Skeletal muscle satellite cell (primary cell): ENCODE measurements at regions not wholly inside any gene's neighbourhood (a gene's known extent, or its start where the extent isn't known, plus 50 kb on each side); places are given as distances from the start of the nearest gene placed in this dataset.
A peak's percentile ranks its signal among the peaks of the same experiment; 100 is the strongest.

Experiments used
- H3K27me3 ChIP-seq: 2 replicates; pipeline ENCODE4 v1.7.0; 2013; ENCODE audit warnings: low read length; ENCODE audit not compliant: control insufficient read depth, insufficient read depth
- H3K36me3 ChIP-seq: 2 replicates; pipeline ENCODE4 v1.7.0; 2013; ENCODE audit warnings: mild to moderate bottlenecking, control low read depth, low read length; ENCODE audit not compliant: insufficient read depth
- H3K4me1 ChIP-seq: 2 replicates; pipeline ENCODE4 v1.7.0; 2013; ENCODE audit warnings: low read length; ENCODE audit not compliant: control insufficient read depth, insufficient read depth
- H3K4me2 ChIP-seq: 2 replicates; pipeline ENCODE4 v1.7.0; 2013; ENCODE audit warnings: mild to moderate bottlenecking, low read length
- H3K4me3 ChIP-seq: 2 replicates; pipeline ENCODE4 v1.7.0; 2013; ENCODE audit warnings: low read length
- H3K9ac ChIP-seq: 2 replicates; pipeline ENCODE4 v1.7.0; 2013; ENCODE audit warnings: mild to moderate bottlenecking, low read depth, low read length, moderate library complexity
- H3K9me3 ChIP-seq: replicated peaks from 2 replicates; pipeline ENCODE4 v1.7.0; 2013; ENCODE audit warnings: mild to moderate bottlenecking, control low read depth, low read length

GRCh38 chr20:50242548-50242862 lies 51.9 kb downstream of the CEBPB start:
- Histone ChIP-seq H3K4me1 (peaks cover 14% of the 10 kb centered on the region), H3K36me3 (no peaks in the 10 kb centered on the region), H3K9ac (no peak overlapping the region), H3K27me3 (peaks cover 19% of the 10 kb centered on the region), H3K4me3 (no peak overlapping the region), H3K4me2 (no peak overlapping the region), H3K9me3 (no peaks in the 10 kb centered on the region)

DNA sequence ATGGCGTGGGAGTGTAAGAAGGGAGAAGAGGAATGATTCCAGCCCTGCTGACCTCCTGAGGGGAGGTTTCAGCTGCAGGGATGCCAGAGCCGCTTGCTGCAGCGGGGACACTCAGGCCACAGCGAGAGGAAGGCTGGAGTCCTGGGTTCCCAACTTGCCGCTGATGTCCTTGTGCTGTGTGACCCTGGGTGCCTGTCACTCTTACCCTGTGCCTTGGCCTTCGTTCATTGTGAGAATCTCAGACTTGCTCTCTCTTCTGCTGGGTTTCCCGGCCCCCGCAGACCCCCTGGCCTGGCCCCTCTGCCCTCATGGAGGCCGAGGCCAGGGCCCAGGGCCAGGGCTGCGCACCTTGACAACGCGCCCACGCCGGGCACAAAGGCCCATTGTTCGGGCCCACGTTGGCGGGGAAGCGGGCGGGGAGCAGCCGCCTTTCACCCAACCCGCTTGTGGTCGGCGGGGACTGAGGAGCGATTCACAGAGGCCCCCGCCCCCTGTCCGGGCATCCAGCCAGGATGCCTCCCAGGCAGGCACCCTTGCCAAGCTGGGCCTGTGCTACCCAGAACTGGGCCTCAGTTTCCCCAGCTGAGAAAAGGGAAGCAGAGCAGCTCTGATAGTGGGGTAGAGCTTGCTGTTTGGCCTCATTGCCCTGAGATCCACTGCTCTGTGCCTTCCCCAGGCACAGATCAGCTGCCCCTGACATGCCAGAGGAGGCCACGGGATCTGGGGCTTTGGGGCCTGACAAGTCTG lies 52.4 kb downstream of the CEBPB start:
- peaks cover 19% of the 10 kb centered on the region for H3K27me3 ChIP-seq
- no peak overlapping the region for H3K4me3 ChIP-seq
- no peaks in the 10 kb centered on the region for H3K9me3 ChIP-seq
- no peaks in the 10 kb centered on the region for H3K36me3 ChIP-seq
- H3K4me1 ChIP-seq, result peaks cover 19% of the 10 kb centered on the region
- H3K4me2 ChIP-seq, result peak overlapping the region; percentile 10
- H3K9ac ChIP-seq, result no peak overlapping the region

- Histone ChIP-seq H3K9ac (no peak overlapping the region), H3K4me2 (no peak overlapping the region), H3K4me3 (no peak overlapping the region), H3K27me3 (peaks cover 19% of the 10 kb centered on the region), H3K9me3 (no peaks in the 10 kb centered on the region), H3K36me3 (no peaks in the 10 kb centered on the region), H3K4me1 (peaks cover 26% of the 10 kb centered on the region)
Measured at GRCh38 chr20:50243610-50244351, 53.2 kb downstream of the CEBPB start.

GRCh38 chr20:50244352-50245149 lies 53.9 kb downstream of the CEBPB start:
- no peak overlapping the region for H3K9ac ChIP-seq
- H3K4me2 ChIP-seq, result no peak overlapping the region
- H3K27me3 ChIP-seq, result peaks cover 19% of the 10 kb centered on the region
- H3K4me1 ChIP-seq, result peaks cover 26% of the 10 kb centered on the region
- no peaks in the 10 kb centered on the region for H3K36me3 ChIP-seq
- H3K9me3 ChIP-seq, result no peaks in the 10 kb centered on the region
- H3K4me3 ChIP-seq, result no peak overlapping the region

- Histone ChIP-seq H3K4me2 (no peak overlapping the region), H3K9me3 (no peaks in the 10 kb centered on the region), H3K4me3 (no peak overlapping the region), H3K27me3 (peaks cover 16% of the 10 kb centered on the region), H3K4me1 (peaks cover 26% of the 10 kb centered on the region), H3K36me3 (no peaks in the 10 kb centered on the region), H3K9ac (no peak overlapping the region)
Measured at GRCh38 chr20:50245498-50246366, 55.1 kb downstream of the CEBPB start.

- Histone ChIP-seq H3K27me3 (peaks cover 14% of the 10 kb centered on the region), H3K9me3 (no peaks in the 10 kb centered on the region), H3K4me3 (no peak overlapping the region), H3K4me1 (peaks cover 30% of the 10 kb centered on the region), H3K36me3 (no peaks in the 10 kb centered on the region), H3K9ac (no peak overlapping the region), H3K4me2 (no peak overlapping the region)
Measured at GRCh38 chr20:50246367-50247195, 56.0 kb downstream of the CEBPB start.

DNA sequence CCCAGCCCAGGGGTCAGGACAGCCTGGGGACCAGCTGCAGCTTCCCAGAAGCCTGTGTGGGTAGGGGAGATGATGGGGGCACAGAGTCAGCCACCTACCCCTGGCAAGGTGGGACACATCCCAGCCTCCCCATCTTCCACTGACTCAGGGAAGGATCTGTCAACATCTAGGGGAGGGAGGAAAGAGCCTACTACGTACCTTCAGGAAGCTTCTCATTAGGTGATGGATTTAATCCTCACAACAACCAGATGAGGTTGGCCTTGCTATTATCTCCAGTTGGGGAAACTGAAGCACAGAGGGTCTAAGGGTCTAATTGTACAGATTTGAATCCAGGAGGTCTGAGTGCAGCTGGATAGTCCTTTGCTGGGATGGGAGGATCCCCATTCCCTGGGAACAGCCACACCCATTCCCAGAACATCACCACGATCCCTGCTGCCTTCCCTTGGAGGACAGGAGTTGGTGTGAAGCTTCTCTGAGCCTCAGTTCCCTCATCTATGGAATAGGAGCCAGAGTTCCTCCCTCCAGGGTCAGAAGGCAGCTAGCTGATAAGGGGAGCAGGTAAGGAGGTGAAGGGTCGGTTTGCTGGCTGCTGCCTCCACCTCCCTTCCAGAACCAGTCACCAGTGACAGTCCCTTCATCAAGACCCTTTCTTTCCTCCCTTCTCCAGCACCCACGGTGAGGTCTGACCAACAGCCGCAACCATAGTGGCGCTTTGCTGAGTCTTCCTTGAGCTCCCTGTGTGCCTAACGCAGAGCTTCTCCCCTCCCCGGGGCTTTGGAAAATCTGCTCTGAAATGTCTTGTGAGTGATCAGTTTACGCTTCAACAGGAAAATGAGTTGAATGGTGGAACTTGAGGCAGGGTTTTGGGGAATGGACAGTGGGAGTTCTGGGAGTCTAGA lies 56.8 kb downstream of the CEBPB start:
- no peaks in the 10 kb centered on the region for H3K36me3 ChIP-seq
- H3K27me3 ChIP-seq, result peaks cover 5% of the 10 kb centered on the region
- H3K4me3 ChIP-seq, result no peak overlapping the region
- peaks cover 39% of the 10 kb centered on the region for H3K4me1 ChIP-seq
- H3K9me3 ChIP-seq, result no peaks in the 10 kb centered on the region
- H3K4me2 ChIP-seq, result no peak overlapping the region
- H3K9ac ChIP-seq, result no peak overlapping the region

DNA sequence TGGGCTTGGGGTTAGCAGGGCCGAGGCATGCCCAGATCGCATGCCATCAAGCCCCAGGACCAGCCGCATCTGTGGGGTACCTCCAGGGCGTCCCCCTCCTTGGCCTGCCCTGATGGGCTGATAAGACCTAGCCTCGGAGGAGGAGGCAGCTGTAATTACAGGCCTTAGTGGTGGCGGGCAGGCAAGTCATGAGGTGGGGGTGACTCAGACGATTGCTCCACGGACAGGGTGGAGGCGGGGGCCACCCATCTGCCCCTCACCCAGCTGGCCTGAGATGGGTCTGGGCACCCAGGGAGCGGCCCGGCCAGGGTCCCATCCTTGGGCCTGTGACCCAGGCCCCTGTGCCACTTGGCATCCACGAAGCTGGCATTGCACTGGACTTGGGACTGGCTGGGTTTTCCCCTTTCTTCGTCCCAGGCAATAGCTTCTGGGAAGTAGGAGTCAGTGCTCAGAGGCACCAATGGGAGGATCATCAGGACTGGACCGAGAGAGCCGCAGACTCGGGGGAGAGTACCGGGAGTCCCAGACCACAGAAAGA lies 57.5 kb downstream of the CEBPB start:
- peaks cover 35% of the 10 kb centered on the region for H3K4me1 ChIP-seq

DNA sequence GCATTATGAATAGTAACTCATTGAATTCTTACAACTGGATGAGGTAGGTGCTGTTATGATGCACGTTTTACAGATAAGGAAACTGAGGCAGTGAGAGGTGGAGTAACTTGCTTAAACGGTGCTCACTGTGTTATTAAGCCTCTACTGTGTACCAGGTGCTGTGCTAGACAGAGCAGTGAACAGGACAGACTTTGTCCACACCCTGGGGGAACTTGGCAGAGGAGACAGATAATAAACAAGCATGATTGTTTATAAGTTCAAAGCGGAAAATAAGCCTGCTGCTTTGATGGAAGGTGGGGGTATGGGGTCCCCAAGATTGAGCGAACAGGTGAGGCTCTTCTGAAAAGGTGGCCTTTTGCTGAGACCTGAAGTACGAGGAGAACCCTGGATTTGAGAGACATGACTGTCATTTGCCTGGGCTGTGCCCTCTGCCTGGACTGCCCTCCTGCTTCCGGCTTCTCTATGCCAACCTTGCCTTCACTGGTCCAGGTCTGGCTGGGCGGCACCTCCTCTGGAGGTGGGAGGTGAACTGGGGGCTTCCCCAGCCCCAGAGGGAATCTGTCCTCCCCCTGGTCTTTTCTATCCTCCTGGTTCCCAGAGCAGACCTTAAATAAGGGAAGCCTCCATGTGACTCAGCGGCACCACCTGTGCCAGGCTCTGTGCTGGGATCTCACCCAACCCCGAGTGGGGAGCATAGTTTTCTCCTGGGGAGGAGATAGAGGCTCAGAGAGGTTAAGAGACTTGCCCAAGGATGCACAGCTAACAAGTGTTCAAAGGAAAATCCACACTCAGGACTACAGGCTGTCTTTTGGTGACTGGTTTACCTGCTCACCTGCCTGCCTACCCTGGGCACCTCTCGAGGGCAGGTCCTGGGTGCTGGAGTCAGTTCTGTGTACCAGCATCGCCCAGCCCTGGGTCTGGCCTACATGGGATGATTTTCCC lies 59.1 kb downstream of the CEBPB start:
- Histone ChIP-seq H3K9me3 (no peaks in the 10 kb centered on the region), H3K4me2 (no peak overlapping the region), H3K9ac (no peak overlapping the region), H3K4me3 (no peak overlapping the region), H3K4me1 (peaks cover 32% of the 10 kb centered on the region), H3K27me3 (no peaks in the 10 kb centered on the region), H3K36me3 (no peaks in the 10 kb centered on the region)

More for the DNA sequence above, 57.5 kb downstream of the CEBPB start:
- H3K36me3 ChIP-seq, result no peaks in the 10 kb centered on the region
- no peak overlapping the region for H3K4me2 ChIP-seq
- H3K9ac ChIP-seq, result no peak overlapping the region
- H3K4me3 ChIP-seq, result no peak overlapping the region
- no peaks in the 10 kb centered on the region for H3K9me3 ChIP-seq
- H3K27me3 ChIP-seq, result no peaks in the 10 kb centered on the region
